ENCODE measurements at regions not wholly inside any gene's neighbourhood (a gene's known extent, or its start where the extent isn't known, plus 50 kb on each side); places are given as distances from the start of the nearest gene placed in this dataset.

GRCh38 chr1:243943671-243944428, 93.8 kb upstream of the AKT3 start:
- Histone ChIP-seq H3K4me1 (ENCODE audit: control insufficient read depth, insufficient read depth, low read length) (no peaks in the 10 kb centered on the region), H3K4me3 (ENCODE audit: low read length) (no peak overlapping the region), H3K9me3 (ENCODE audit: control insufficient read depth, low read length) (no peaks in the 10 kb centered on the region), H3K27me3 (ENCODE audit: control insufficient read depth, insufficient read depth) (no peaks in the 10 kb centered on the region), H3K27ac (ENCODE audit: low read length) (no peak overlapping the region)
- intact Hi-C loops (cut with DNase I): loop anchor here in 1 of 4 donors (10.0 kb wide), 1 partner anchor 589 kb away; no protein-coding TSS in a partner anchor
- WGBS: 79% methylated on average over 10 of the region's 10 CpGs
- DNase-seq (no peak), ATAC-seq (no peak)

DNA sequence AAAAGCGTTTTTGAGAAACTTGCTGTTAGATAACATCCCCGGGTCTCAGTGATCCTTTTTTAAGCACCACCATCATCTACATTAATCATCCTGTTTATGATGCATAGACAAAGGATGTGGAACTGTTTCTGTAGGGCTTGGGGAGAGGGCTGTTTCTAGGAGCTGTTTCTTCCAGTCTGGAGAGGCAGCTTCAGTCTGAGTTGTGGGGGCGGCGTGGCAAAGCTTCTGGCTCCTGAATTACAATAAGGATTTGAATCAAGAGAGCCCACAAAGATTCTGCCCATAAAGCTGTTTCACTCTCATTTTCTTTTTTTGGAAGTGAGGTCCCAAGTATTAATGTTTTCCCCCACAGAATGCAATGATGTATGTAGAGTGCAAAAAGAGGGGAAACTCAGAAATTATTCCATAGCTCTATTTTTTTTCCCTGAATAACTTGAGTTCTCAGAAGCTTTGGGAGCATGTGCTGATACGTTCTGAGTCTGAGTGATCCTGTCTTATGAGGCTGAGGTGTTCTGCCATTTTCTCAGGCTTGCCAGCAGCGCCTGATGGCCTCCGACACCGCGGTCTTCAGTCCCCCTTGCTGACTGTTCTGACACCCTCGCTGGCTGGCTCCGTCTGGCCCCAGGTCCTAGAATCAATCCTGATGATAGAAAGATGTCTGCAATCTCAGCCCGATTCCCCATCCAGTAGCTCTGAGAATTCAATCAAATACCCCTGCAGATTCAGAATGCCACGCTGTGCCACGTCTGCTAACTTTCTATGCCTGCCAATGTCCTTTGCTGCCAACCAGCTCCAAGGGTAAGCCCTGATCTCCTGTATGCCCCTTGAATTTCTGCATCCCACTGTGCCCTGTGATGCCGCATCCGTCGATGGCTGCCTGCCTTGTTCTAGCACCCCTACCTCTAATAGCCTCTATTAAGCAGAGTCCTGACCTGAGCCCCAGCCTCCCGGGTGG, 92.4 kb upstream of the AKT3 start:
- no peak for ATAC-seq
- WGBS: 85% methylated on average over 18 of the region's 18 CpGs
- intact Hi-C loops (cut with DNase I): loop anchor here in 1 of 4 donors (10.0 kb wide), 1 partner anchor 588 kb away; no protein-coding TSS in a partner anchor

DNA sequence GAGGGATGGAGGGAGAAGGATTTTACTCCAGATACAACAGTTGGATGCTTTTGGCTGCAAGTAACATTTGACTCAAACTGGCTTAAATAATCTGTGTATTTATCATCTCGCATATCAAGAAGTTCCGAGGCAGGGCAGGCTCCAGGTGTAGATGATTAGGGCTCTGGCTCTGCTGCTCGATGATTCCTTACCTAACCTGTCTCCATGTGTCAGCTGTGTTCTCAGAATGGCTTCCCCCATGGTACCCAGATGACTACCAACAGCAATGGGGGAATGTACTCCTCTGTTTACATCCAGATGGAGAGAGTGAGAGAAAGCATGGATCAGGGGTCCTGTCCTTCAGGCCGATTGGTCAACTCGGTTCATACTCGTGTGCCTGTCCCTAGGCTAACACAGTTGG, 90.4 kb upstream of the AKT3 start:
- no peaks in the 10 kb centered on the region for H3K9me3 ChIP-seq (ENCODE audit: control insufficient read depth, low read length)
- ATAC-seq: no peak
- intact Hi-C loops (cut with DNase I): loop anchor here in 1 of 4 donors (10.0 kb wide), 1 partner anchor 586 kb away; no protein-coding TSS in a partner anchor
- no peaks in the 10 kb centered on the region for H3K27me3 ChIP-seq (ENCODE audit: control insufficient read depth, insufficient read depth)
- H3K4me1 ChIP-seq (ENCODE audit: control insufficient read depth, insufficient read depth, low read length): no peaks in the 10 kb centered on the region
- no peak overlapping the region for H3K27ac ChIP-seq (ENCODE audit: low read length)
- no peak for DNase-seq
- H3K4me3 ChIP-seq (ENCODE audit: low read length): no peak overlapping the region
- 85% methylated on average over 6 of the region's 6 CpGs for WGBS

More for the DNA sequence above, 92.4 kb upstream of the AKT3 start:
- Histone ChIP-seq H3K27me3 (ENCODE audit: control insufficient read depth, insufficient read depth) (no peaks in the 10 kb centered on the region), H3K27ac (ENCODE audit: low read length) (no peak overlapping the region), H3K4me1 (ENCODE audit: control insufficient read depth, insufficient read depth, low read length) (no peaks in the 10 kb centered on the region), H3K9me3 (ENCODE audit: control insufficient read depth, low read length) (no peaks in the 10 kb centered on the region), H3K4me3 (ENCODE audit: low read length) (no peak overlapping the region)
- no peak for DNase-seq

DNA sequence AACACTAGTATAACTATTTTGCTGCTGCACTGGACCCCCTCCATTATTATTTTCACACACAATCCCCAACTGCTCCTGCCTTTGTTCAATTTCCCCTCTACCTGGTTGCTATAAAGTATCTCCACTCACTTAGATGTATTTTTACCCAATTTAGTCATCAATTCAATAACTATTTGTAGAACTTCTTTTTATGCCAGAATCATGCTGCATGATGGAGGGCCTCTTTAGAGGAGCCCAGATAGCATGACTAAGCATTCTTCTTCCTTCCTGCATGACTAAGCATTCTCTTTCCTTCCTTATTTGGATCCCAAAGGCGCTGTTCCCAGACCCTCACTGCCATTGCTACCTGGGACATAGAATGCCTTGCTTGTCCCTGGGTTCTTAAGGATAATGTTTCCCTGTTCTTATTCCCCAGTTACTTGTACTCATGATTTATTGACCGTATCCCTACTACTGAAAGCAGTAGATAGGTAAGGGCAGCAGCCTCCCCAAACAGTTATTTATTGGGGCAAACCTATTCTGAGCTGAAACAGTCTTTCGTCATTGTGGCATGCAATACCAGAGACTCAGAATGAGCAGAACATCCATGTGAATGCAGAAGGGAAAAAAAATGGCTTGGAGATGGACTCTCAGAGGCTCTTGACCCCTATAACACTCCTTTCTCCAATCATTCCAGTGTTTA, 89.3 kb upstream of the AKT3 start:
- Histone ChIP-seq H3K27me3 (ENCODE audit: control insufficient read depth, insufficient read depth) (no peaks in the 10 kb centered on the region), H3K4me1 (ENCODE audit: control insufficient read depth, insufficient read depth, low read length) (no peaks in the 10 kb centered on the region), H3K4me3 (ENCODE audit: low read length) (no peak overlapping the region), H3K9me3 (ENCODE audit: control insufficient read depth, low read length) (no peaks in the 10 kb centered on the region), H3K27ac (ENCODE audit: low read length) (no peak overlapping the region)
- DNase-seq (no peak), ATAC-seq (no peak)
- WGBS: 84% methylated on average over 3 of the region's 3 CpGs
- intact Hi-C loops (cut with DNase I): no loop called here

GRCh38 chr1:243938208-243938607, 88.2 kb upstream of the AKT3 start:
- ATAC-seq: no peak
- no peak for DNase-seq
- Histone ChIP-seq H3K4me1 (ENCODE audit: control insufficient read depth, insufficient read depth, low read length) (no peaks in the 10 kb centered on the region), H3K9me3 (ENCODE audit: control insufficient read depth, low read length) (no peaks in the 10 kb centered on the region), H3K4me3 (ENCODE audit: low read length) (no peak overlapping the region), H3K27me3 (ENCODE audit: control insufficient read depth, insufficient read depth) (no peaks in the 10 kb centered on the region), H3K27ac (ENCODE audit: low read length) (no peak overlapping the region)
- 85% methylated on average over 3 of the region's 3 CpGs for WGBS
- intact Hi-C loops (cut with DNase I): no loop called here

DNA sequence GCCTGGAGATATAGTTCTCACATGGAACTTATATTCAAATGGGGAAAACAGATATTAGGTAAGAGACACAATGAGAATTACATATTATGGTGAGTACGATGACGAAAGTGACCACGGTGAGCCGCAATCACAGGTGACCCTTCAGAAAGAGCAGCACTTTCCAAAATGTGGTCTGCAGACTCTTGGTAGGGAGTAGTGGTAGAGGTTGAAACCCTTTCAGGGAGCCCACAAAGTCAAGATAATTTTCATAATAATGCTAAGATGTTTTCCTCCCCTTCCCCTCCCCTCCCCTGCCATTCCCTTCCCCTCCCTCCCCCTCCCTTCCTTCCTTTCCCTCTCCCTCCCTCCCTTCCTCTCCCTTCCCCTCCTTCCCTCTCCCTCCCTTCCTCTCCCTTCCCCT, 83.5 kb upstream of the AKT3 start:
- intact Hi-C loops (cut with DNase I): no loop called here
- no peak for DNase-seq
- Histone ChIP-seq H3K9me3 (ENCODE audit: control insufficient read depth, low read length) (no peaks in the 10 kb centered on the region), H3K4me3 (ENCODE audit: low read length) (no peak overlapping the region), H3K27ac (ENCODE audit: low read length) (no peak overlapping the region), H3K4me1 (ENCODE audit: control insufficient read depth, insufficient read depth, low read length) (no peaks in the 10 kb centered on the region), H3K27me3 (ENCODE audit: control insufficient read depth, insufficient read depth) (no peaks in the 10 kb centered on the region)
- 97% methylated on average over 4 of the region's 4 CpGs for WGBS
- ATAC-seq: no peak

DNA sequence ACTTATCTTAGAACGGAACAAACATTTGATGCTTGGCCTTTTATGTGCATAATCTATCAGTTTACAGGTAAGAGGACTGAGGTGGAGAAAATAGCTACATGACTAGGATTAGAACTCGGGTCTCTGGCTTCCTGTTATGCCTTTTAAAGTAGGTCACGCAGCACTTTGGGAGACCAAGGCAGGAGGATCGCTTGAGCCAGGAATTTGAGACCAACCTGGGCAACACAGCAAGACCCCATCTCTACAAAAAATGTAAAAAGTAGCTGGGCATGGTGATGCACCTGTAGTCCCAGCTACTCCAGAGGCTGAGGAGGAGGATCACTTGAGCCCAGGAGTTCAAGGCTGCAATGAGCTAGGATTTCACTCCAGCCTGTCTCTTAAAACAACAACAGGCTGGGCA, 81.9 kb upstream of the AKT3 start:
- intact Hi-C loops (cut with DNase I): no loop called here
- Histone ChIP-seq H3K4me1 (ENCODE audit: control insufficient read depth, insufficient read depth, low read length) (no peaks in the 10 kb centered on the region), H3K27ac (ENCODE audit: low read length) (no peak overlapping the region), H3K27me3 (ENCODE audit: control insufficient read depth, insufficient read depth) (no peaks in the 10 kb centered on the region), H3K4me3 (ENCODE audit: low read length) (no peak overlapping the region), H3K9me3 (ENCODE audit: control insufficient read depth, low read length) (no peaks in the 10 kb centered on the region)
- 87% methylated on average over 4 of the region's 4 CpGs for WGBS
- ATAC-seq (no peak), DNase-seq (no peak)

DNA sequence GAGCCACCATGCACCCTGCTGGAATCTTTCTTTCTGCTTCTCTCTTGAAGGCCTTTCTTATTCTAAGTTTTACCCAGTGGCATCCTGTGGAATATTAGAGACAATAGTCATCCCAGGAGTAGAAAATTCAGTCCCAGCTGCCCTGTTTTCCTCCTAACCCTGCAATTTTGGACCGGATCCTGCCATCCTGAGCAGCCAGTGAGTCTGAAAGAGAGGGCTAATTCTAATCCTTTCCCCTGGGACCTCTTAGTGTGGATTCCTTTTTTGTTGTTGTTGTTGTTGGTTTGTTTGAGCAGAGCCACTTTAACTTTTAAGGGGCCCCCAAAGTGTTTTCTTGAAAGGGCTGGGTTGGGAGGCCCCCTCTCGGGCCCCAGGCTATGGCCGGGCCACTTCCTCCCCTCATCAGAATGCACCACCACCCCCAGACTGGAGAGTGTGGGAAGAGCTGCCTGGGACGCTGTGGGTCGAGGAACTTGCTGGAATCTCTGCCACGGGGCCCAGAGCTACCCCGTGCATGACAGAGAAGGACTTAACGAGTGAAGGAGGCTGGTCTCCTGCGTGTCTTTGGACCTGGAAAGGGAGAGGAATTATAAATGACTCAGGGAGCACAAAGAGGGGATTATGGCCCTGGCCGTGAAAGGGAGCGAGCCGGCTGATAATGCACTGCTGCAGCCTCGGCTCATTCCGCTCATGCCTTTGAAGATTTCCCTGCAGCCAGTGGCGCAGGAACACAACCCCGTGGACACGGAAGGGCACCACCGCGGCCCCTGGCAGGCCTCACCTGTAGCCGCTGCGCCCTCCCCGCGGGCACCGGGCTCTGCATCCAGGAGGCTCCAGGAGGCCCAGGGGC, 81.0 kb upstream of the AKT3 start:
- no peak overlapping the region for H3K27ac ChIP-seq (ENCODE audit: low read length)
- ATAC-seq (no peak), DNase-seq (no peak)
- H3K9me3 ChIP-seq (ENCODE audit: control insufficient read depth, low read length): no peaks in the 10 kb centered on the region
- H3K4me3 ChIP-seq (ENCODE audit: low read length): no peak overlapping the region
- H3K4me1 ChIP-seq (ENCODE audit: control insufficient read depth, insufficient read depth, low read length): no peaks in the 10 kb centered on the region
- intact Hi-C loops (cut with DNase I): no loop called here
- H3K27me3 ChIP-seq (ENCODE audit: control insufficient read depth, insufficient read depth): no peaks in the 10 kb centered on the region
- WGBS: 22% methylated on average over 24 of the region's 24 CpGs

DNA sequence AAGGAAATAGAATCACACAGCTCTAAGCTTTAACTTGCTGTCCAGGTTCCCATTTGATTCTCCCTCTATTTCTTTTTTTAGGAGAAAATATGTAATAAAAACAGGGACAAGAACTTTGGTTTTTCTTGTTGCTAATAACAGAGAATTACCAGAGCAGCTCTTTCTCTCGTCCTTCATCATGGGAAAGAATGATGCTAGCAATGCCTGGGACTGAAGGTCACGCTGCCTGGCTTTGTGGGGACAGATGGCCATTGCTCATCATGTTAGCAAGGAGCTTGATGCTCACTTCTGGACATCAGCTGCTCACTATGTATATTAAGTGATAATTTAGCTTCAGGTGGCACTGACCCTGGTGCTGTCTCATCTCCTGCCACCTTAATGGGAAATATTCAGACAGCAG, 77.3 kb upstream of the AKT3 start:
- intact Hi-C loops (cut with DNase I): no loop called here
- no peak for DNase-seq
- H3K27me3 ChIP-seq (ENCODE audit: control insufficient read depth, insufficient read depth): no peaks in the 10 kb centered on the region
- no peaks in the 10 kb centered on the region for H3K9me3 ChIP-seq (ENCODE audit: control insufficient read depth, low read length)
- WGBS: 89% methylated on average over 2 of the region's 2 CpGs
- H3K4me3 ChIP-seq (ENCODE audit: low read length): no peak overlapping the region
- ATAC-seq: no peak
- H3K4me1 ChIP-seq (ENCODE audit: control insufficient read depth, insufficient read depth, low read length): no peaks in the 10 kb centered on the region
- H3K27ac ChIP-seq (ENCODE audit: low read length): no peak overlapping the region

DNA sequence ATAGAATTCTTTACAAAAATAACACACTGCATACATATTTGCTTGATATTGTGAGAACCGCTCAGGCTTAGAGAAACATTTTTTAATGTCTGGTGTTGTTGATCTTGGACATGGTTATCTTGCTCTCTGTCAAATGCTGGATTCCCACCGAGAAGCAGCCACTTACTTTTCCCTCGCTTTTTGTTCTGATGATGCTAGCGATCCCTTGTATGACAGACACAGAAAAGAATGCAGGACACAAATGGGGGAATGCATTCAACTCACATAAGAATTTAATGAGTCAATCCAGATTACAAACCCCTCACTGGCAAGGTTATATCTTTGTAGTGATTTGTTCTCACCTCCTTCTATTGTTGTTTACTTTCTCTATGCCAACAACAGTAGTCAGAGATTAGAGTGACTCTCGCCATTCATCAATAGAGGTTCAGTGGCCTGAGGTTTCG, 76.8 kb upstream of the AKT3 start:
- intact Hi-C loops (cut with DNase I): no loop called here
- no peak overlapping the region for H3K27ac ChIP-seq (ENCODE audit: low read length)
- no peaks in the 10 kb centered on the region for H3K9me3 ChIP-seq (ENCODE audit: control insufficient read depth, low read length)
- no peaks in the 10 kb centered on the region for H3K4me1 ChIP-seq (ENCODE audit: control insufficient read depth, insufficient read depth, low read length)
- H3K27me3 ChIP-seq (ENCODE audit: control insufficient read depth, insufficient read depth): no peaks in the 10 kb centered on the region
- 50% methylated on average over 6 of the region's 6 CpGs for WGBS
- DNase-seq (no peak), ATAC-seq (peak in 1 of 2 donors; percentile 14)
- no peak overlapping the region for H3K4me3 ChIP-seq (ENCODE audit: low read length)
